Right cardiac atrium (tissue), 5 donors: ENCODE measurements at regions not wholly inside any gene's neighbourhood (a gene's known extent, or its start where the extent isn't known, plus 50 kb on each side); places are given as distances from the start of the nearest gene placed in this dataset.
"Not testable (repeated sequence)": the region's sequence is repeated elsewhere in the genome, so short reads cannot be mapped to it uniquely, and the experiment has no call there.

Experiments
- ATAC-seq, 2 donors: fragments of 200-7000 bp; cut with Tn5 transposase; one replicate each; pipeline versions ENCODE4 v1.8.0 to v1.9.1; 2020; ENCODE audit warnings: moderate library complexity in 2 of 2, mild to moderate bottlenecking in 1 of 2
- DNase-seq, 3 donors: peaks; one replicate each; pipeline ENCODE4 v3.0.0-alpha.2; 2020
- H3K27ac ChIP-seq: one replicate; pipeline ENCODE4 v1.5.1; 2013; ENCODE audit warnings: mild to moderate bottlenecking, low read length, control low read depth, moderate library complexity
- H3K27me3 ChIP-seq: one replicate; pipeline ENCODE4 v1.6.1; 2013; ENCODE audit not compliant: control insufficient read depth, insufficient read depth
- H3K4me1 ChIP-seq: one replicate; pipeline ENCODE4 v1.6.1; 2013; ENCODE audit warnings: low read length; ENCODE audit not compliant: control insufficient read depth, insufficient read depth
- H3K4me3 ChIP-seq: one replicate; pipeline ENCODE4 v1.5.1; 2013; ENCODE audit warnings: low read length, control low read depth
- H3K9me3 ChIP-seq: one replicate; pipeline ENCODE4 v1.6.1; 2013; ENCODE audit warnings: low read length; ENCODE audit not compliant: control insufficient read depth
- WGBS: extraction: QIAGEN DNeasy Blood & Tissue Kit; methylation state at CpG from one replicate; pipeline ENCODE4 v1.1.7; 2013; 5-methylcytosine and 5-hydroxymethylcytosine counted together
- intact Hi-C, 4 donors: fragments of 100-400 bp; cut with DNase I; formaldehyde crosslinking; loops; one replicate each; pipeline versions ENCODE4 v1.11.0 to v1.14.0; 2022 to 2023
- donor health status: healthy with polysubstance abuse.
- donor health status: DM: no; HTN: yes; CAD: no.
- donor health status: DM: no; HTN: no; CAD: no.
- donor health status: DM: no; HTN: yes; CAD: no; lungs with severe emphysema.
- donor health status: DM: yes; HTN: yes; CAD: no.

DNA sequence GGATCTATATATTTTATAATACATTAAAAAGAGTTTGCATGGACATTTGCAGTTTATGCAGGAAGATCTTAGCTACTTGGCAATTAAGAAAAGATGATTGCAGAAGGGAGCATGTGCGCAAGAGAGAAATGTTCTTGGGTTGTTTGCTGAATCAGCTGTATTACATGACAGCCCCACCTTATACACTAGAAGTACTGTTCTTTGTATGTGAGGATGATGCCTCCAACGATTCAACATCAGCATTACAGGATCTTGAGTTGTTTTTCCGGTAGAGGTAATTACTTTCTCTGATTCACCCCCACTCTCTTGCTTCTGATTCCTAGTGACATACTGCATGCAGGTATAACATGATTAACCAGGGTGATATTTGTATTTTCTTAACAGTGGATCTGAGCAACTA lies 140.8 kb downstream of the PCDH7 start:
- Histone ChIP-seq H3K4me3 (no peak overlapping the region), H3K4me1 (no peaks in the 10 kb centered on the region)

GRCh38 chr4:30862196-30862595 lies 142.0 kb downstream of the PCDH7 start:
- no peaks in the 10 kb centered on the region for H3K4me1 ChIP-seq
- ATAC-seq = no peak
- H3K4me3 ChIP-seq = no peak overlapping the region
- intact Hi-C loops = no loop called here
- H3K9me3 ChIP-seq = no peaks in the 10 kb centered on the region
- no peak overlapping the region for H3K27ac ChIP-seq
- H3K27me3 ChIP-seq = no peaks in the 10 kb centered on the region
- 69% methylated on average over 1 of the region's 1 CpG for WGBS
- DNase-seq = no peak

More for the DNA sequence above, 140.8 kb downstream of the PCDH7 start:
- ATAC-seq (no peak), DNase-seq (no peak)
- H3K9me3 ChIP-seq = no peaks in the 10 kb centered on the region
- intact Hi-C loops = no loop called here
- WGBS = 77% methylated on average over 3 of the region's 3 CpGs
- H3K27me3 ChIP-seq = no peaks in the 10 kb centered on the region
- no peak overlapping the region for H3K27ac ChIP-seq

DNA sequence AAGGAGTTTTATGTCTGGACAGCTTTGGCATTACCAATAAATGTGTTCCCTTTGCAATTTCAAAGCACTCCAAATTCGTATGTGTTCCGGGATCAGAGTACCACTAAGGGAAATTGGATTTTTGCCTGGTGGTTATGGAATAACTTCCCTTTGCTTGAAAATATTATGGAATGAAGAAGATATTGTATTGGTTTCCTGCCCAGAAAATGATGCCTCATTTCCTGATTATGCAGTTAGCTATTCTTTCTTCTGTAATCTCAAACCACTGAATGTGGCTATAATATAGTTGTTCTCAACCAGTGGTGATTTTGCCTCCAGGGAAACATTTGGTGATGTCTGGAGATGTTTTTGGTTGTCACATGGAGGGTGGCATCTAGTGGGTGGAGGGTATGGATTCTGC lies 142.9 kb downstream of the PCDH7 start:
- Histone ChIP-seq H3K27ac (no peak overlapping the region), H3K27me3 (no peaks in the 10 kb centered on the region), H3K9me3 (no peaks in the 10 kb centered on the region), H3K4me1 (no peaks in the 10 kb centered on the region), H3K4me3 (no peak overlapping the region)
- DNase-seq (no peak), ATAC-seq (no peak)
- intact Hi-C loops = no loop called here
- WGBS = 41% methylated on average over 2 of the region's 2 CpGs

DNA sequence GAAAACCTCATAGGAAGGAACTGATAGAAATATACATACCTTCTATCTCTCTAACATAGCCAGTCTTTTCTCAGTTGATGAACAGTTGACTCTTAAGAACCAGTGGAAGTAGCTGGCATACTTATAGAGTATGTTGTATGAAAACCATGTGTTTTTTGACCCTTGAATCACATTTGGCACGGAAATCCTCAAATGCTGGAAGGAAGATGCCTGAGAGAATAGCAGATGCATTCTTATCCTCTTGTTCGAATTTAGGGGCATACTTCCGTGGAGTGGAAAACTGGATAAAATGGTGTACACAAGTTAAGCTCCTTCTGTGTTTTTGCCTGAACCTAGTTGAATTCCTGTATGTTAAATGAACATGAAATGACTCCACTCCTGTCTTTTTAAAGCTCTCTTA lies 145.5 kb downstream of the PCDH7 start:
- Histone ChIP-seq H3K27ac (no peak overlapping the region), H3K9me3 (no peaks in the 10 kb centered on the region), H3K4me3 (no peak overlapping the region), H3K27me3 (no peaks in the 10 kb centered on the region), H3K4me1 (no peaks in the 10 kb centered on the region)
- intact Hi-C loops = no loop called here
- 53% methylated on average over 3 of the region's 3 CpGs for WGBS
- no peak for ATAC-seq
- DNase-seq = no peak

DNA sequence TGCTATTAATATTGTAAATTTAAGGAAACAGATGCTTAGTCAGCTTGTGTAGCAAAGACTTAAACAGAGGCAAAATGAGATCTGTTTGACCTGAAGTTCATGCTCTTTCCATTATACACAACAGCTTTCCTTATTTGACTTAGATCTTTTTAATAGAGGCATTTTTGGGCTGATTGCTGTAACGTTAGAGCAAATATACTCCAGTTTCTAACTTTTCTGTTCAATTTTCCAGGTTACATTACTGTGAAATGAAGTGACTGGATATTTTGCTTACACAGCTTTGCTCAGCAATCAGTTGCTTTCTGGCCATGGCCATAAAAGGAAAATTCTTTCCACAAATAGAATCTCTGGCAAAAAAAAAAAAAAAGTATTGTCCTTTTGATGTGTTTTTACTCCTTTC lies 146.2 kb downstream of the PCDH7 start:
- 25% methylated on average over 1 of the region's 1 CpG for WGBS
- DNase-seq = no peak
- no peaks in the 10 kb centered on the region for H3K27me3 ChIP-seq
- H3K4me1 ChIP-seq = no peaks in the 10 kb centered on the region
- no peak overlapping the region for H3K4me3 ChIP-seq
- H3K9me3 ChIP-seq = no peaks in the 10 kb centered on the region
- ATAC-seq = peak in 1 of 2 donors; percentile 39
- no peak overlapping the region for H3K27ac ChIP-seq
- intact Hi-C loops = no loop called here

DNA sequence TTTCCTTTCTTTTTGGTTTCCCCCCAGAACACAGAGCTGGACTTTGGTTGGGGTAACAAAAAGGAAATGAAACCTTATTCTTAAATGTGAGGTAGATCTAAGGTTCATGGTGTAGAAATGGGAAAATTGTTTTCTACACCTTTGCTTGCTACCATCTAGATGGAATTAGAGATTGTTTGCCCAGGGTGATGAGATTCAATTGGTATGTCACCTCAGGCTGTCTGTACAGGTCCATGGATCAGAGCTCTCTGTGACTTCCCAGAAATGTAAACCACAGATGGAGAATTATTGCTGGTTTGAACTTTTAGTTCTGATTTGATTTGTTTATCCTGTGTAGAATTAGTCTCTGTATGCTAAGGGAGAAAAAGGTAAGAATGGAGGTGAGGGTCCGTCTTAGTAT lies 146.7 kb downstream of the PCDH7 start:
- intact Hi-C loops = no loop called here
- H3K9me3 ChIP-seq = no peaks in the 10 kb centered on the region
- H3K27ac ChIP-seq = no peak overlapping the region
- ATAC-seq (no peak), DNase-seq (no peak)
- H3K4me3 ChIP-seq = no peak overlapping the region
- no peaks in the 10 kb centered on the region for H3K4me1 ChIP-seq
- no peaks in the 10 kb centered on the region for H3K27me3 ChIP-seq
- WGBS = 92% methylated on average over 1 of the region's 1 CpG

DNA sequence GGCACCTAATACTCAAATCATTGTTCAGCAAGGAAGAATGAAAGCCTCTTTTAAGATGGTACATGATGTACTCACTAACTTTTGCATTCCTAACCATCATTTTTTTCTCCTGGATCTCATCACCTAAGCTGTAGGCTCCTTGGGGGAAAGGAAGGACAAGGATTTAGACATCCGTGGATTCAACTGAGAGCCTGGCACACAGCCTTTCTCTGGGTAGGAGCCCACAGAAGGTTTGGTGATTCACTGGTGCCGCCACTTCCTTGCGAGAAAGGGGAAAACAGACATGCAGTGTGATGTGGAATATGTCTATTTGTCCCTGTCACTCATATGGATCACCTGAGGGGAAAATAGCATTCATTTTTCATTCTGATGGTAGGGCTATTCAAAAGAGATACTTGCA lies 147.3 kb downstream of the PCDH7 start:
- DNase-seq (peak in 1 of 3 donors; percentile 23), ATAC-seq (peak in 1 of 2 donors; percentile 27)
- H3K27me3 ChIP-seq = no peaks in the 10 kb centered on the region
- no peaks in the 10 kb centered on the region for H3K4me1 ChIP-seq
- no peaks in the 10 kb centered on the region for H3K9me3 ChIP-seq
- no peak overlapping the region for H3K27ac ChIP-seq
- intact Hi-C loops = no loop called here
- no peak overlapping the region for H3K4me3 ChIP-seq
- WGBS = 89% methylated on average over 3 of the region's 3 CpGs

DNA sequence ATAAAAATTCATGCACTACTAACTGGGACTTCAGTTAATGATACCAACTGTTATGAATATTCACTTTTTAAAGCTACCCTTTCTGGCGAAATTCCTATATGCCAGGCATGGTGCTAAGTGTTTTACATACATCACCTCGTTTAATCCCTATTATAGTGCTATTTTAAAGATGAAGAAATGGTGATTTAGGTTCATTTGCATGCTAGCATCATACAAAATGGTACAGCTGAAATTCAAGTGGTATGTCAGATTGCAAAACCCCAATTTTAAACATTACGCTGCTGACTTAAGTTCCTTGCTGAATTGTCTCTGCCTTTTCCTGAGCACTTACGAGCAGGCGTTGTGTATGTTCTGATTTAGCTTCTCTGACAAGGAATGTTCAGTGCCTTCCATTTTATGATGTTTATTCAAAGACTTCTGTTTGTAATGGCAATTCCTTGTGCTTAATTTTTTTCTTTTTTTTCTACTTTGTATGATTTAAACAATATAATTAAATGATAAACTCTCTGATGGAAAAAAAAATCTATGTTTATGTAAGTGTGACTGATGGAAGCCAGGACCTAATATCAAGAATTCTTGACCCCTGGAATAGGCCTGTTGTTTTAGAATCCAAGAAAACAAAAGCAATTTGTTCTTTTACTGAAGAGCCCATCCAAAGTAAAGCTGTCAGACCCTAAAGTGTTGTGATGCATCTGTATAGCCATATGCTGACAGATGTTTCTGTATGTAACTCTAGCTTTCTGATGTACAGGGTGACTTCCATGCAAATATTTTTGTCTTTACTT lies 148.1 kb downstream of the PCDH7 start:
- Histone ChIP-seq H3K4me1 (no peaks in the 10 kb centered on the region), H3K27ac (no peak overlapping the region), H3K9me3 (no peaks in the 10 kb centered on the region), H3K27me3 (no peaks in the 10 kb centered on the region), H3K4me3 (no peak overlapping the region)
- DNase-seq = no peak
- ATAC-seq = no peak
- WGBS = 78% methylated on average over 5 of the region's 5 CpGs
- intact Hi-C loops = no loop called here

DNA sequence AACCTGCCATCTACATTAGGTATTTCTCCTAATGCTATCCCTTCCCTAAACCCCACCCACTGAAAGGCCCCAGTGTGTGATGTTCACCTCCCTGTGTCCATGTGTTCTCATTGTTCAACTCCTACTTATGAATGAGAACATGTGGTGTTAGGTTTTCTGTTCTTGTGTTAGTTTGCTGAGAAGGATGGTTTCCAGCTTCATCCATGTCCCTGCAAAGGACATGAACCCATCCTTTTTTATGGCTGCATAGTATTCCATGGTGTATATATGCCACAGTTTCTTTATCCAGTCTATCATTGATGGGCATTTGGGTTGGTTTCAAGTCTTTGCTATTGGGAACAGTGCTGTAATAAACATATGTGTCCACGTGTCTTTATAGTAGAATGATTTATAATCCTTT lies 149.2 kb downstream of the PCDH7 start:
- H3K4me3 ChIP-seq, DNase-seq, H3K4me1 ChIP-seq, H3K27me3 ChIP-seq, ATAC-seq, H3K27ac ChIP-seq, intact Hi-C loops, H3K9me3 ChIP-seq: not testable (repeated sequence)
- 97% methylated on average over 1 of the region's 1 CpG for WGBS

DNA sequence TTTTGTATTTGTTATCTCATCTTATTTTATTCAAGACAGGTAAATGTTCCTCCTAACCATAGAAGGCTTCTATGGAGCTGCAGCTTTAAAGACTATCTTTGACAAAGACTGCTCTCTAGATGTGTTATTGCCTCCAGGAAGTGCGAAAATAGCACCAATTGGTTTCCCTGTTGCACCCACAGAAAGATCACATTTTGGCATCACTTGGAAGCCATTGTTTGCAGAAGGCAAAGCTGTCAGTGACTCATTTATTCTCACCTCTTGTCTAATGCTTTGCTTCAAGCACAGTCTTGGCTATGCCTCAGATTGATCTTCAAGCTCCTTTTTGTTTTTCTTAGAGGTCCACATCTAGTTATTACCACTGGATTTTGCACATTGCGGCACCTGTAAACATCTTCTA lies 150.3 kb downstream of the PCDH7 start:
- H3K4me1 ChIP-seq = no peaks in the 10 kb centered on the region
- H3K27me3 ChIP-seq = no peaks in the 10 kb centered on the region
- 83% methylated on average over 2 of the region's 2 CpGs for WGBS
- ATAC-seq = peak in 1 of 2 donors; percentile 92
- H3K9me3 ChIP-seq = no peaks in the 10 kb centered on the region
- intact Hi-C loops = no loop called here
- no peak for DNase-seq
- H3K27ac ChIP-seq = no peak overlapping the region
- H3K4me3 ChIP-seq = no peak overlapping the region

DNA sequence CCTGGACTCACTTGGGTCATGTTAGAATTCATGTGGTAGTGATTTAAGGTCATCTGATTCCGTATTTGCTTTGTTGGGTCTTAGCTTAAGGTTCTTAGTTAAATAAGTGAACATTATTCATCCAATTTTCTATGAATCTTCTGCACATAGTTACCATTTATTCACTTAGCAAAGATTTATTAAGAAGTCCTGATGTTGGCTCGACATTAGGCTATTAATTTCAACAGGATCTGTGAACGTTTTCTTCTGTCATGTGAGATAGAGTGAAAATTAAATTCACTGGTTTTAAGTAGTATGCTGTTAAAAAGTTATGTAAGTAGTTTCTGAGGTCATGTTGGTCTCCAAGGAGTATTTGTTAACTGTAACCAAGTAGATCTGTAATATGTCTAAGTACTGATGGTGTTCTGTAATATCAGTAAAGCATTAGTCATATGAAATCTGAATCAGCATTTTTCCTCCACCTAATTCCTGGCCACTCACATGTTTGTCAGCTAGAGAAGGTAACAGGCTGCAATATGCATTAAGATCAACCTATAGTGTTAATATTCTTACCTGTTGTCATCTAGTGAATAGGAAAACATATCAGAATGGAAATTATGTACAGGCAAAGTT lies 155.6 kb downstream of the PCDH7 start:
- no peak for ATAC-seq
- Histone ChIP-seq H3K4me1 (no peaks in the 10 kb centered on the region), H3K4me3 (no peak overlapping the region), H3K27me3 (no peaks in the 10 kb centered on the region), H3K9me3 (no peaks in the 10 kb centered on the region), H3K27ac (no peak overlapping the region)
- 60% methylated on average over 3 of the region's 3 CpGs for WGBS
- intact Hi-C loops = no loop called here
- no peak for DNase-seq
